Embryonic facial prominence (tissue), 1 donor: ENCODE measurements at regions not wholly inside any gene's neighbourhood (a gene's known extent, or its start where the extent isn't known, plus 50 kb on each side); places are given as distances from the start of the nearest gene placed in this dataset.

ENCODE experiments used
- DNase-seq: peaks from one replicate; pipeline ENCODE4 v3.0.0-alpha.2; 2016; ENCODE audit errors: extremely low spot score

DNA sequence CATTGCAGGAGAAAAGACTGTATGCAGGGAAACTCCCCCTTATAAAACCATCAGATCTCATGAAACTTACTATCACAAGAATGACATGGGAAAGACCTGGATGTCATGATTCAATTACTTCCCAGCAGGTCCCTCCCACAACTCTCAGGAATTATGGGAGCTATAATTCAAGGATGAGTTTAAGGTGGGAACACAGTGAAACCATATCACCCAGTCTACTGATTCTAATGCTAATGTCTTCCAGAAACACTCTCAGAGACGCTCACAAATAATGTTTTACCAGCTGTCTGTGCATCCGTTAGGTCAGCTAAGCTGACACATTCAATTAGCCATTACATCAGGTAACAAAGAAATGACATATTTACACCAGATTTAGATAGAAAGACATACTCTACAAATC, 637.9 kb downstream of the NLGN4Y start:
- DNase-seq: no peak

DNA sequence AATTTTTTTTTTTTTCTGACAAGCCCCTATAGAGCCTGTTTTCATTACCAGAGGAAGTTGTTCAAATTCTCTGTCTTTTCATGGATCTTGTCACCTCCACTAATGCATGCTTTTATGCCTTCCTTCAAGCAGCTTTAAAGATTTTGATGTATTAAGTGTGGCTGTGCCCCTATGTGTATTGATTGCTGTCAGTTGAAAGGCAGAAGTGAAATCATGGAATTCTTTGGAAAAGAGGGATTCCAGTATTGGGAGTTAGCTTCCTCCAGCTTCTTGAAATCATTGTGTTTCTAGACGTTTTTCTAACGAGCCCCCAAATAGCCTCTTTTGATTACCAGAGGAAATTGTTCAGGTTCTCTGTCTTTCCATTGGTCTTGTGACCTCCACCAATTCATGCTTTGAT, 655.6 kb downstream of the NLGN4Y start:
- DNase-seq: no peak

GRCh38 chrY:15229056-15229455, 704.7 kb downstream of the NLGN4Y start:
- DNase-seq: no peak

- no peak for DNase-seq
These were observed 715.3 kb downstream of the NLGN4Y start for GRCh38 chrY:15239596-15240132.

DNA sequence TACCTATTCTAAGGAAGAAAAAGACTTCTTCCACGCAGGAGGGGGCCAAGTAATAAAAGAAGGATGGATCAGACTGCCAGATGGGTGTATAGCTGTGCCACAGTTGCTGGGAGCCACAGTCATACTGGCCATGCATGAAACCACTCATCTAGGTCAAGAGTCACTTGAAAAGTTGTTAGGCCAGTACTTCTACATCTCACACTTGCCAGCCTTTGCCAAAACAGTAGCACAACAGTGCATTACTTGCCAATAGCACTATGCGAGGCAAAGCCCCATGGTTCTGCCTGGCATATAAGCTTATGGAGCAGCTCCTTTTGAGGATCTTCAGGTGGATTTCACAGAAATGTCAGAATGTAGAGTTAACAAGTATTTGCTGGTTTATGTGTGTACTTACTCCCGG, 735.0 kb downstream of the NLGN4Y start:
- DNase-seq: no peak

GRCh38 chrY:15286572-15286971, 762.2 kb downstream of the NLGN4Y start:
- DNase-seq: no peak

GRCh38 chrY:15289821-15290220, 765.5 kb downstream of the NLGN4Y start:
- DNase-seq: no peak

GRCh38 chrY:15292881-15293280, 768.6 kb downstream of the NLGN4Y start:
- no peak for DNase-seq

DNA sequence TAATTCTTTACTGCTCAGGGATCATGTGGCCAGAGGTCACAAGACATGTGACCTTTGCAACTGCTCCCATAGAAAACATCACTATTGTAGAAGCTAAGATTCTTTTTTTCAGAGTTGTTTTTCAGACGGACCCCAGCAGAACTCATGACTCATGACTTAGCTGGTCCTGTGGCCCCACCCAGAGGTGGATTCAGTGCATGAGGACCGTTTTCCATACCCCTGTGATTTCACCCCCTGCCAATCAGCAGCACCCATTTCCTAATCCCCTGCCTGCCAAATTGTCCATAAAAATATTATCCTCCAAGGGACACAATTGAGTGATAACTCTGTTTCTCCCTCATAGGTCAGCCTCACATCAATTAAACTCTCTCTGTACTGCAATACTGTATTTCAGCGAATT, 777.5 kb downstream of the NLGN4Y start:
- DNase-seq: no peak

DNA sequence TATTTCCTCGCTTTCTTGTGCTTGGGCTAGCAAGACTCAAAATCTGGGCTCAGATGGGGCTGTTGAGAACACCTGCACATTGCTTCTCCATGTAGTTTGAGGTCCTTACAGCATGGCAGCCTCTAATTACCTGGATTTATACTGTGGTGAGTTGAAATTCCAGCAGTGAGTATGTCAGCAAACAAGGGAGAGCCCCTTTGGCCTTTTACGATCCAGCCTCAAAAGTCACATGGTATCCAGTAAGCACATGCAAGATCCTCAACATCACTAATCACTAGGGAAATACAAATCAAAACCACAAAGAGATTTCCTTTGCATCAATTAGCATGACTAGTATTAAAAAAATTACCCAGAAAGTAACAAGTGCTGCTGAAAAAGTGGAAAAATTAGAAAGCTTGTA, 787.8 kb downstream of the NLGN4Y start:
- DNase-seq: no peak

DNA sequence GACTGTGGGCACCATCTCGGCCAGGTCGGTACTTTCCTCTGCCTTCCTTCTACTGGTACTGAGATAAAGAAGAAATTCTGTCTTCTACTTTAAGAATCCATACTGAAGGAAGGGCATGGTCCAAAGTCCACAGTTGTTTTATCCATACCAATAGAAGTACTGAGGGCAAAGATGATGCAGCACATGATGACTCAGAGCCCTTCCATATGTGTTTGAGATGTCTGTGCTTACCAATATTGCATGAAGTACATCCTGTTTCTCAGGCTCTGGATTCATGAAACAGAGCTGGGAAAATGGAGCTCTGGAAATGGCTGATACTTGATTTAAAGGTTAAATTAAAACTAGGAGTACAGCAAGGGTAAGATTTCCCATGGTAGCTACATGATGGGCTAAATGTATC, 799.9 kb downstream of the NLGN4Y start:
- DNase-seq: no peak

DNA sequence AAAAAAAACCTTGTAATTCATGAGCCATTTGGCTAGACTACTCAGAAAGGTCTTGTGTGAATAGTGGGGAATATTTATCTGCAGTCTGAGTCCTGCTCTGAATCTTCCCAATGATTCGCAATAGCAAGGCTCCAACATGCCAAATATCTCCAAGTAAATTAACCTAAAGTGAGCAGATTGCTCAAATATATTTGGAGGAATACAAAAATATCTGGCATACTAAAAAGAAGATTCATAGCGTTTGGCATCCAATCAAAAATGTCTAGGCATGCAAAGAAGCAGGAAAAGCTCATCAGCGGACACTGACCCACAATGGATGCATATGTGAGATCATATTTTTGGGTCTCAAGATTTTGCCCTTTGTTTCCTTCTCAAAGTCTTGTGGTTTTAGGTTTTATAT, 800.9 kb downstream of the NLGN4Y start:
- no peak for DNase-seq

GRCh38 chrY:15326673-15327072, 802.3 kb downstream of the NLGN4Y start:
- no peak for DNase-seq

- DNase-seq: no peak
These were observed 804.5 kb downstream of the NLGN4Y start for GRCh38 chrY:15328848-15329247.

- DNase-seq: no peak
These were observed 819.2 kb downstream of the NLGN4Y start for GRCh38 chrY:15343522-15343921.

- DNase-seq: no peak
These were observed 821.3 kb downstream of the NLGN4Y start for GRCh38 chrY:15345471-15346155.

DNA sequence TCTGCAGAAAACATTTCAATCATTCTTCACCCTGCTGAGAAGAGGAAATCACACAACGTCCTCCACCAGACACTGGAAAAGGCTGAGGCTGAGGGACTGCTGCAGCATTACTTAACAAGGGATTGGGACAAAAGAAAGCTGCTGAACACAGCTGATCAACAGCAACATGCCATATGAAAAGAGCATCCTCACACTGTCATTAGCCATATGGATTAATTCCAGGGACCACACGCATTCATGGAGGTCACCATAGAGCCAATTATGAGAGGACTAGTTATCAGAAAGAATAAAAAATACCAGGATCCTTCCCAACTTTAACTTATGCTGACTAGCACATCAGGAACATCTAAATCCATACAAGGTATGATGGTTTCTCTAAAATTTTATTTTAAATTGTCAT, 825.0 kb downstream of the NLGN4Y start:
- DNase-seq: no peak

GRCh38 chrY:15355321-15355720, 831.0 kb downstream of the NLGN4Y start:
- DNase-seq: no peak

DNA sequence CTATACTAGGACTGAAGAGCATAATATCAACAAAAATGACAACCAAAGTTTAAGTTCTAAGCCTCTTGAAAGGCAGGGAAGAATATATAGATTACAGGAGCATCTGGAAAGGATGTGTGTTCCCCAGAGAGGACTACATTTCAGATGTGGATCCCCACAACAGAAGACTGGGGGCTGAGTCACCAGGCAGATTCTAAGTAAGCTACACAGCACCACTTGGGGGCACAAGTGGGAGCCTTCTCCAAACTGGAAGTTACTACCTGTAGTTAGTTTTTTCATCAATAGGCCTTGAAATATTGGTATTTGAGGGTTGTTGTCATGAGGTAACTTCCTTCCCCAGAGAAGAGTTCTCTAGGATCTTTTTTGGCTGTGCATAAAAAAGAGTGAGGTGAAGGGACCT, 836.1 kb downstream of the NLGN4Y start:
- DNase-seq: no peak

DNA sequence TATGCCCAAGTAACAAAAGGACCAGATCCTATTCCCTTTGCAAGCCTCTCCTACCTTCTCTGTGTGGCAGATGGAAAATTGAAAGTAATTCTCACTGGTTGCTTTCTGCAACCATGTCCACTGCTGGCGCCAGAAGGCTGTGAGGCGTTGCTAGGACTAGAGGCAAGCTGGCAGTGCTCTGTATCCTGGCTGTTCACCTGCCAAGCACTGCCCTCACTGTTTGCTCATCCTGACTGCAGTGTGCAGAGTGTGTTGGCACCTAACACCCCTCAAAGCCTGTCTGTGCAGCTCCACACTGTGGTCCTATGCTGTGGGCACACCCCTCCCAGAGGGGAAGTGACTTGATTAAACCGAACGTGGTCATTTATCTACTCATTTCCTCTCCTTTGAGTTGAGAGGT, 840.7 kb downstream of the NLGN4Y start:
- DNase-seq: no peak

DNA sequence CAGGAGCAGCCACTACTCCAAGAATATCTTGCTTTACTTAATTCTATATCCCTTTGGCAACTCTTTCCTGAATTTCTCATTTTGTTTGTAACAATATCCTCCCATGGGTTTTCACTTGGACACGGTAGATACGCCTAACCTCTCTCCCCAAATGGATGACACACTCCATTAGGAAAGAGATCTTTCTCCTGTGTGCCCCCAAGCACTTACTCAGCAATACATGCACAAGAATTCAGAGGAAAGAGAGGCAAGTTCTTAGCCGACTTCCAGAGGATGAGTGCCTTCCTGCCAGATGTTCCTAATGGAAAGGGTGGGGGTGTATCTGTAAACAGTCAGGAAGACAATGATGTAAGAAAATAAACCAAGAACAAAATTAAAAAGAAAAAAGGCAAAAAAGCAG, 844.5 kb downstream of the NLGN4Y start:
- peak; percentile 10 for DNase-seq

DNA sequence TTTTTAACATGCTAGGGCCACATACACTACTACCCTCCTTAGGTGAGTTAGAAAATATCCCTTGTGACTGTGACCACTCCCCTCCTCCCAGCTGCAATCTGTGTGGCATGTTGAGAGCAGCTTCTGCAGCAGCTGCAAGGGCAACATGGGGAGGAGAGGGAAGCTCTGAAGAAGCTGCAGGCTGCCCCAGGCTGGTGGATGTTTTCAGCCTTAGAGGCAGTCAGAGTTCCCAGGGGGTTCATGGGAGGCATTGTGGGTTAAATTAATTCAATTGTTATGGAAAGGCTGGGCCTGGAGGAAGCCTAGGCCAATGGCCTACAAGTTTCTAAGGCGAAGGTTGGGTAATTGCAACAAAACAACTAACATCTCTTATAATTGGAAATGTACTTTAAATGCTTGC, 860.8 kb downstream of the NLGN4Y start:
- no peak for DNase-seq

DNA sequence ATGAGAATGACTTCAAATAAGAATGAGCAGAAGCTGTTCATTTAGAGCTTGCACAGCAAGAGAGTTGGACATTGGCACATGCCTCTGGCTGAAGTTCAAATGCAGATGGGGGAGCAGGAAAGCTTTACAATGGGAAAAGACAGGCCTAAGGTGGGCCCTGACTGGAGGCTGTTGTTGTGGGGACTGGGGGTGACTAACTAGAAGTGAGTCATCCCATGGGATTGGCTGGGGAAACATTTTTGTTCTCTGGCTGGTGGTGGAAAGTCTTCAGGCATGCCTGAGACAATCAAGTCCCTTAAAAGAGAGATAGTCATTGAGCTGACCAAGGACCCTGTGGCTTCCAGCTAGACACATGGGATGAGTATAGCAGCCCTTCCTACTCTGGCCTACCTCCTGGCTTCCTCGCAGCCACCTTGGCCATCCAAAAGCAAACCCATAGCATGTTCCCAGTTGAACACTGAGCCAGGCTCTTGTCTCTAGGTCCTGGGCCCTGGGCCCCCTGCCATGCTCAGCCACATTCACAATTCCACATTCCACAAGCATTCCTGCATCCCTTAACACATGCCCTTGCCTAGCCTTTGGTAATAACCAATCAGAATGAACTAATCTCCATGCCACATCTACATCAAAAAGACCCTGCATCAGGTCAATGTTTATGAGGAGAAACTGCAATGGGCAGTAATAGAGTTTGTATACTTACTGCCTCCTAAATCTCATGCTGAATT, 873.4 kb downstream of the NLGN4Y start:
- no peak for DNase-seq
